ENCODE measurements at regions not wholly inside any gene's neighbourhood (a gene's known extent, or its start where the extent isn't known, plus 50 kb on each side); places are given as distances from the start of the nearest gene placed in this dataset.

- TF ChIP-seq CTCF (conservative IDR thresholded peaks at IDR 0.05), result no peak
- Mint-ChIP-seq H3K36me3 (no peaks in the 10 kb centered on the region), H3K27me3 (no peaks in the 10 kb centered on the region), H3K9me3 (peaks cover 8% of the 10 kb centered on the region), H3K27ac (no peak overlapping the region), H3K4me1 (ENCODE audit: unreplicated experiment) (no peaks in the 10 kb centered on the region), H3K4me3 (no peak overlapping the region)
- DNase-seq (ENCODE audit: extremely low spot score, unreplicated experiment), result no peak
These were observed 235.3 kb upstream of the FOXN3 start for GRCh38 chr14:89652352-89652751.

DNA sequence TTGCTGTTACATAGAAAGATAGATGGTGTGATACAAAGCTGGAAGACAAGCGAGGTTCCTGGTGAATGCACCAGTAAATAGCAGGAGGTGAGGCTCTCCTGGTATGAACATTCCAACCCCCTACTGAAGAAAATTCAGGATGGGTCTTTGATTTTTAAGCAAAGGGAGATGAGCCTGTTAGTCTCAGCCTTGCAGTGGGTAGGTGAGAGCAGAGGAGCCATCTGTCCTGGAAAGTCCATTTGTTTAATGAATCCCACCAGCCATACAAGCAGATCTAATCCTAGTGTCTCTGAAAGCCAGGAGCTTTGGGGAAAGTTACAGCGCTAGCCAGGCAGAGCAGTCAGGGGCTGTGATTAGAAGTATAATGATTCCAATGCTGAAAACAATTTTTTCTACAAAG lies 234.8 kb upstream of the FOXN3 start:
- no peak for DNase-seq (ENCODE audit: extremely low spot score, unreplicated experiment)
- H3K36me3 Mint-ChIP-seq, result no peaks in the 10 kb centered on the region
- no peak overlapping the region for H3K4me3 Mint-ChIP-seq
- TF ChIP-seq CTCF (conservative IDR thresholded peaks at IDR 0.05), result no peak
- H3K27me3 Mint-ChIP-seq, result no peaks in the 10 kb centered on the region
- H3K4me1 Mint-ChIP-seq (ENCODE audit: unreplicated experiment), result no peaks in the 10 kb centered on the region
- no peak overlapping the region for H3K27ac Mint-ChIP-seq
- H3K9me3 Mint-ChIP-seq, result peaks cover 3% of the 10 kb centered on the region

GRCh38 chr14:89650077-89650978 lies 233.3 kb upstream of the FOXN3 start:
- no peaks in the 10 kb centered on the region for H3K4me1 Mint-ChIP-seq (ENCODE audit: unreplicated experiment)
- no peaks in the 10 kb centered on the region for H3K36me3 Mint-ChIP-seq
- no peak overlapping the region for H3K27ac Mint-ChIP-seq
- H3K27me3 Mint-ChIP-seq, result no peaks in the 10 kb centered on the region
- DNase-seq (ENCODE audit: extremely low spot score, unreplicated experiment), result no peak
- no peak for TF ChIP-seq CTCF (conservative IDR thresholded peaks at IDR 0.05)
- H3K9me3 Mint-ChIP-seq, result peaks cover 3% of the 10 kb centered on the region
- no peak overlapping the region for H3K4me3 Mint-ChIP-seq

DNA sequence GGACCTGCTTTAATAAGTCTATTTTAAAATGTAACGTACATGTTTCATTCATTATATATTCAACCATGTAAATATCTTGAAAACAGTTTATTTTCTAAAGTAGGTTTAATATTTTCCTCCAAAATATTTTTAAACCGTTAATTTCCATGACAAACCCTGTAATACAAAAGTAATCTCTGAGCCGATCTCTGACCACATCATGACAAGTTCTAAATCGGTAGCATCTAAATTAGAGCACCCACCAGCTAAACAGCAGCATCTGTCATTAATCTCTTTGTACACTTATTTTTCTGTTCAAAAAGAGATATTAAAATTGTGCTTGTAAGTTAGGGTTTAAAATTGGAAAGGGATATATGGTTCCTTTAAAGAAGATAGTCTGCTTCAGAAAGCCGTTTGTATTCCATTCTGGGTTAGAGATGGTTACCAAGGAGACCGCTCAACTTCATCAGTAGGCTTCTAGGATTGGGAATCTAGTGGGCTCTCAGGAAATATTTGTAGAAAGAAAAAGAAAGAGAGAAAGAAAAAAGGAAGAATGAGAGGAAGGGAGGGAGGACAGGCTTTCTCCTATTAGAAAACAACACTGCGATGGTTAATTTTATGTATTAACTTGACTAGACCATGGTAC lies 232.5 kb upstream of the FOXN3 start:
- Mint-ChIP-seq H3K36me3 (no peaks in the 10 kb centered on the region), H3K27me3 (no peaks in the 10 kb centered on the region), H3K4me1 (ENCODE audit: unreplicated experiment) (no peaks in the 10 kb centered on the region), H3K4me3 (no peak overlapping the region), H3K27ac (no peak overlapping the region), H3K9me3 (peaks cover 3% of the 10 kb centered on the region)
- no peak for DNase-seq (ENCODE audit: extremely low spot score, unreplicated experiment)
- no peak for TF ChIP-seq CTCF (conservative IDR thresholded peaks at IDR 0.05)

DNA sequence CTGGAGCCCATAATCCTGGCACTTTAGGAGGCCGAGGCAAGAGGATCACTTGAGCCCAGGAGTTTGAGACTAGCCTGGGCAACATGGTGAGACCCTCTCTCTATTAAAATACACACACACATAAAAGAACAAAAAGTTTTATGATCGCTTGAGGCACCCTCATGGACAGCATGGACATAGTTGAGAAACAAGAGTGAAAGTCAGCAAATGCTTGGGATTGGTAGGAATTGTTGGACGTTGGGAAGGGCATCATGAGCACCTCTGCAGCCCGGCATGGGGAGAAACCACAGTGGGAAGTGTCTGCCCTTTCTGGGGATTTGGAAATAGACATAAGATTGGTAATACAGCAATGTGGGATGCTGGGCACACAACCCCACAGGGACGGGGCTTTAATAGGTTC lies 231.9 kb upstream of the FOXN3 start:
- peaks cover 3% of the 10 kb centered on the region for H3K9me3 Mint-ChIP-seq

More for the DNA sequence above, 231.9 kb upstream of the FOXN3 start:
- H3K36me3 Mint-ChIP-seq, result no peaks in the 10 kb centered on the region
- DNase-seq (ENCODE audit: extremely low spot score, unreplicated experiment), result no peak
- H3K4me1 Mint-ChIP-seq (ENCODE audit: unreplicated experiment), result no peaks in the 10 kb centered on the region
- no peak overlapping the region for H3K4me3 Mint-ChIP-seq
- H3K27me3 Mint-ChIP-seq, result no peaks in the 10 kb centered on the region
- no peak overlapping the region for H3K27ac Mint-ChIP-seq
- TF ChIP-seq CTCF (conservative IDR thresholded peaks at IDR 0.05), result no peak
